OCI-LY7 (cell line): ENCODE measurements at regions not wholly inside any gene's neighbourhood (a gene's known extent, or its start where the extent isn't known, plus 50 kb on each side); places are given as distances from the start of the nearest gene placed in this dataset.

Experiments
- BruUV-seq: library from RNA; stranded (reverse); fragments of 400-500 nt; replicated peaks from 2 replicates; lab custom pipeline; 2021; lab: Mats Ljungman, UMichigan
- CTCF ChIA-PET: fragments of 300-600 bp; sonication (Branson Sonifier 250); formaldehyde crosslinking; loops from one replicate; lab custom pipeline; 2022; ENCODE audit warnings: antibody characterized with exemption; ENCODE audit not compliant: unreplicated experiment; lab: Charles Lee
- POLR2A ChIA-PET: fragments of 300-600 bp; sonication (Branson Sonifier 250); formaldehyde crosslinking; loops from one replicate; lab custom pipeline; 2022; ENCODE audit warnings: antibody characterized with exemption; lab: Charles Lee
- DNase-seq: peaks from one replicate; pipeline ENCODE4 v3.0.0-alpha.2; 2015; ENCODE audit warnings: low spot score
- H2AFZ ChIP-seq: fragments of 200-600 bp; sonication (generic), shearing (Covaris generic); 2 replicates; pipeline ENCODE4 v1.6.1; 2014; ENCODE audit warnings: mild to moderate bottlenecking, antibody characterized with exemption, low read length, moderate library complexity
- H3K27ac ChIP-seq: fragments of 200-600 bp; sonication (generic); 2 replicates; pipeline ENCODE4 v1.5.1; 2014; ENCODE audit warnings: mixed run types, low read depth, mild to moderate bottlenecking, moderate library complexity, low read length, inconsistent platforms; ENCODE audit not compliant: poor library complexity, severe bottlenecking
- H3K36me3 ChIP-seq: fragments of 200-600 bp; sonication (generic); 2 replicates; pipeline ENCODE4 v1.6.1; 2014; ENCODE audit warnings: mild to moderate bottlenecking, antibody characterized with exemption, low read length, moderate library complexity, mixed read lengths; ENCODE audit not compliant: insufficient read depth
- H3K4me1 ChIP-seq: fragments of 200-600 bp; sonication (generic); 2 replicates; pipeline ENCODE4 v1.5.1; 2014; ENCODE audit warnings: mild to moderate bottlenecking, low read length; ENCODE audit not compliant: insufficient read depth, poor library complexity, severe bottlenecking
- H3K4me2 ChIP-seq: fragments of 200-600 bp; sonication (generic); 2 replicates; pipeline ENCODE4 v1.6.1; 2014; ENCODE audit warnings: mild to moderate bottlenecking, low read length
- H3K4me3 ChIP-seq: fragments of 200-600 bp; sonication (generic); 2 replicates; pipeline ENCODE4 v1.5.1; 2014; ENCODE audit warnings: mild to moderate bottlenecking, low read depth, low read length; ENCODE audit not compliant: poor library complexity, severe bottlenecking
- H3K79me2 ChIP-seq: fragments of 200-600 bp; sonication (generic); 2 replicates; pipeline ENCODE4 v1.6.1; 2016; ENCODE audit warnings: low read depth, mild to moderate bottlenecking, low read length, moderate library complexity, mixed read lengths; ENCODE audit not compliant: insufficient read depth
- H3K9me2 ChIP-seq: fragments of 200-600 bp; sonication (generic); 2 replicates; pipeline ENCODE4 v1.6.1; 2016; ENCODE audit warnings: mild to moderate bottlenecking, low read length, mixed read lengths; ENCODE audit not compliant: insufficient read depth
- H3K9me3 ChIP-seq: fragments of 200-600 bp; sonication (generic); 2 replicates; pipeline ENCODE4 v1.6.1; 2014; ENCODE audit warnings: mild to moderate bottlenecking, mixed run types, low read length, mixed read lengths
- H4K20me1 ChIP-seq: fragments of 200-600 bp; sonication (generic); 2 replicates; pipeline ENCODE4 v1.6.1; 2014; ENCODE audit warnings: mild to moderate bottlenecking, antibody characterized with exemption, low read length, moderate library complexity, mixed read lengths; ENCODE audit not compliant: insufficient read depth
- EZH2phosphoT487 ChIP-seq: fragments of 200-600 bp; sonication (generic); IDR thresholded peaks from 2 replicates; pipeline ENCODE4 v1.6.1; 2018; ENCODE audit warnings: low read depth, borderline replicate concordance, mild to moderate bottlenecking, mixed run types, antibody characterized with exemption, low read length, moderate library complexity, mixed read lengths
- intact Hi-C: fragments of 100-400 bp; cut with micrococcal nuclease; formaldehyde crosslinking; loops from one replicate; pipeline ENCODE4 v1.10.0; 2022; ENCODE audit not compliant: unreplicated experiment
- TF ChIP-seq, protein P1 (sequence below): fragments of 200-600 bp; sonication (generic); conservative IDR thresholded peaks from 2 replicates; pipeline ENCODE4 v1.5.1; 2014; ENCODE audit warnings: mild to moderate bottlenecking, antibody characterized with exemption, low read length, moderate library complexity, mixed read lengths

DNA sequence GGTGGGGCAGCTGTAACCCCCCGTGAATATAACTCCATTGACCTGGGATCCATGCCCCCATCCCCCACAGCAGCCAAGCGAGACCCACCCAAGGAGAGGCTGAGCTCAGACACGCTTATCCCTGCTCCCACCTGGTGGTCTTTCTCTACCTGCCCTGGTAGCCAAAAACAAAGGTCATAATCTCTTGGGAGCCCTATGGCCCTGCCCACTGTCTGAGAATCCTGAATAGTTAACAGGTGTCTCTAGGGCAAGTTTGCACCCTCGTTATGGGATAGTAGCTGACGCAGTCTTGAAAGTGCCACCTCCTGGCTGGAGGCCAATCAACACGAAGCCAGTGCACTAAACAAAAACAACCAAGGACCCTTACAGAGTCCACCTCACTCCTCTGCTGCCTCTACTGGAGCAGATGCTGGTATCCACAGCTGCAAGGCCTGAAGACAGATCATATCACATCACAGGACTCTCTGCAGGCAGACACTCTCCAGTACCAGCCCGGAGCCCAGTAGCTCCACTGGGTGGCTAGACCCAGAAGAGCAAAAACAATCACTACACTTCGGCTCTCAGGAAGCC lies 134.3 kb upstream of the C1orf174 start:
- H2AFZ ChIP-seq = no peak overlapping the region; the same call in 1 of the 2 replicates
- peaks cover 54% of the 10 kb centered on the region for H3K9me3 ChIP-seq
- ChIA-PET CTCF (interaction anchor here (0.6 kb wide), 1 partner anchor 124 kb away, joined by 3 read pairs; no protein-coding TSS in a partner anchor), POLR2A (interaction anchor here (0.6 to 3.9 kb wide), 5 partner anchors 12 to 132 kb away, joined by 3 to 34 read pairs (median 3); no protein-coding TSS in a partner anchor)
- TF ChIP-seq EZH2phosphoT487 = no peak
- TF ChIP-seq, protein P1, sequence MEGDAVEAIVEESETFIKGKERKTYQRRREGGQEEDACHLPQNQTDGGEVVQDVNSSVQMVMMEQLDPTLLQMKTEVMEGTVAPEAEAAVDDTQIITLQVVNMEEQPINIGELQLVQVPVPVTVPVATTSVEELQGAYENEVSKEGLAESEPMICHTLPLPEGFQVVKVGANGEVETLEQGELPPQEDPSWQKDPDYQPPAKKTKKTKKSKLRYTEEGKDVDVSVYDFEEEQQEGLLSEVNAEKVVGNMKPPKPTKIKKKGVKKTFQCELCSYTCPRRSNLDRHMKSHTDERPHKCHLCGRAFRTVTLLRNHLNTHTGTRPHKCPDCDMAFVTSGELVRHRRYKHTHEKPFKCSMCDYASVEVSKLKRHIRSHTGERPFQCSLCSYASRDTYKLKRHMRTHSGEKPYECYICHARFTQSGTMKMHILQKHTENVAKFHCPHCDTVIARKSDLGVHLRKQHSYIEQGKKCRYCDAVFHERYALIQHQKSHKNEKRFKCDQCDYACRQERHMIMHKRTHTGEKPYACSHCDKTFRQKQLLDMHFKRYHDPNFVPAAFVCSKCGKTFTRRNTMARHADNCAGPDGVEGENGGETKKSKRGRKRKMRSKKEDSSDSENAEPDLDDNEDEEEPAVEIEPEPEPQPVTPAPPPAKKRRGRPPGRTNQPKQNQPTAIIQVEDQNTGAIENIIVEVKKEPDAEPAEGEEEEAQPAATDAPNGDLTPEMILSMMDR = peak; percentile 66
- H3K4me3 ChIP-seq = no peak overlapping the region
- peaks cover 41% of the 10 kb centered on the region for H3K79me2 ChIP-seq
- H3K9me2 ChIP-seq = no peaks in the 10 kb centered on the region
- no TSS peak for BruUV-seq
- intact Hi-C loops = no loop called here
- peak; percentile 45 for DNase-seq
- H3K4me2 ChIP-seq = peak overlapping the region; percentile 63; the same call in 1 of the 2 replicates
- peaks cover 50% of the 10 kb centered on the region for H3K4me1 ChIP-seq
- peaks cover 66% of the 10 kb centered on the region for H3K36me3 ChIP-seq
- H3K27ac ChIP-seq = peak overlapping the region; percentile 42
- H4K20me1 ChIP-seq = no peaks in the 10 kb centered on the region

DNA sequence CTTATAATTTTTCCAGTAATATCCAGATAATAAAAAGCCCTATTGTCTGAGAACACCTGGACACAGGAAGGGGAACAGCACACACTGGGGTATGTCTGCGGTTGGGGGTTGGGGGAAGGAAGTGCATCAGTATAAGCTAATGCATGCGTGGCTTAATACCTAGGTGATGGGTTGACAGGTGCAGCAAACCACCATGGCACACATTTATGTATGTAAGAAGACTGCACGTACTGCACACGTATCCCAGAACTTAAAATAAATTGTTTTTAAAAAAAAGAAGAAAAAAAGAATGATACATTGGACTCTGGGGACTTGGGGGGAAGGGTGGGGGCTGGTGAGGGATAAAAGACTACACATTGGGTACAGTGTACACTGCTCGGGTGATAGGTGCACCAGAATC lies 144.9 kb upstream of the C1orf174 start:
- intact Hi-C loops = loop anchor here (1.0 to 5.0 kb wide), 6 partner anchors 18 to 267 kb away; partner anchors contain the start of genes CEP104 and DFFB
- H3K9me3 ChIP-seq = peaks cover 4% of the 10 kb centered on the region; the same call in 1 of the 2 replicates
- peak overlapping the region; percentile 98 for H3K27ac ChIP-seq
- TSS peak; percentile 36 for BruUV-seq
- peak overlapping the region; percentile 68 for H3K4me3 ChIP-seq
- H4K20me1 ChIP-seq = no peaks in the 10 kb centered on the region
- POLR2A ChIA-PET = interaction anchor here (1.5 to 11.7 kb wide), 3 partner anchors 9 to 24 kb away, joined by 3 to 90 read pairs (median 34); no protein-coding TSS in a partner anchor
- peak overlapping the region; percentile 92 for H3K4me2 ChIP-seq
- peak; percentile 93 for DNase-seq
- CTCF ChIA-PET = no interaction called here
- H3K4me1 ChIP-seq = peaks cover 70% of the 10 kb centered on the region
- no peak overlapping the region for H2AFZ ChIP-seq
- no peaks in the 10 kb centered on the region for H3K9me2 ChIP-seq
- TF ChIP-seq EZH2phosphoT487 = no peak
- TF ChIP-seq, protein P1 = no peak
- H3K79me2 ChIP-seq = peaks cover 15% of the 10 kb centered on the region; the same call in 1 of the 2 replicates
- H3K36me3 ChIP-seq = peaks cover 5% of the 10 kb centered on the region; the same call in 1 of the 2 replicates
